WERI-Rb-1 (cell line): ENCODE measurements at regions not wholly inside any gene's neighbourhood (a gene's known extent, or its start where the extent isn't known, plus 50 kb on each side); places are given as distances from the start of the nearest gene placed in this dataset.

Source experiments
- DNase-seq: peaks from one replicate; pipeline ENCODE4 v3.0.0-alpha.2; 2020
- H3K27ac ChIP-seq: fragments of 250-450 bp; sonication (Bioruptor Pico); 2 replicates; pipeline ENCODE4 v1.5.1; 2020; ENCODE audit warnings: mild to moderate bottlenecking, moderate library complexity
- H3K27me3 ChIP-seq: fragments of 250-450 bp; sonication (Bioruptor Pico); 2 replicates; pipeline ENCODE4 v1.5.1; 2021; ENCODE audit warnings: mild to moderate bottlenecking, low read depth, moderate library complexity; ENCODE audit not compliant: insufficient read depth, severe bottlenecking
- H3K36me3 ChIP-seq: fragments of 250-450 bp; sonication (Bioruptor Pico); 2 replicates; pipeline ENCODE4 v1.5.1; 2020; ENCODE audit warnings: mild to moderate bottlenecking, moderate library complexity
- H3K4me3 ChIP-seq: 2 replicates; pipeline ENCODE4 v1.5.1; 2011; ENCODE audit warnings: low read depth, mild to moderate bottlenecking, control low read depth, low read length
- H3K9me3 ChIP-seq: fragments of 250-450 bp; sonication (Bioruptor Pico); 2 replicates; pipeline ENCODE4 v1.5.1; 2021; ENCODE audit warnings: mild to moderate bottlenecking, moderate library complexity; ENCODE audit not compliant: severe bottlenecking
- TF ChIP-seq, protein P1 (sequence below): IDR thresholded peaks from 2 replicates; pipeline ENCODE4 v1.5.1; 2011; ENCODE audit warnings: low read depth, mild to moderate bottlenecking, control low read depth, inconsistent platforms, low read length

DNA sequence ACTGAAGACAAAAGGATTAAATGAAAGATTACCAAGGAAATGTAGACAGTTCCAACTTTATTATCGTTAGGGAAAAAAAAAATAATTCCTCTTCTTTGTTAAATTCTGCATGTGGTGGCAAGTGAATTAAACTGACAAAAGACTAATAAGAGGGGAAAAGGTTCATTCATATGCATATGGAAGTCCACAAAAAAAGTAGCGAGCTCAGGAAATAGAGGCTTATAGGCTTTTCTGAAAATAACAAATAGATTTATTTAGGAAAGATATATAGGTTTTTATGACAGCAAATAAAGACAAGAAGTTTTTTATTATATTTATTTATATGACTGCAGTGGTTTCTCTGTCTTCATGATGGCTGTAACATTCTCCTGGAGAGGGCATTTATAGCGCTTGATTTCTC is 246.0 kb downstream of the NAF1 start:
- no peak for DNase-seq
- no peaks in the 10 kb centered on the region for H3K36me3 ChIP-seq
- TF ChIP-seq, protein P1, sequence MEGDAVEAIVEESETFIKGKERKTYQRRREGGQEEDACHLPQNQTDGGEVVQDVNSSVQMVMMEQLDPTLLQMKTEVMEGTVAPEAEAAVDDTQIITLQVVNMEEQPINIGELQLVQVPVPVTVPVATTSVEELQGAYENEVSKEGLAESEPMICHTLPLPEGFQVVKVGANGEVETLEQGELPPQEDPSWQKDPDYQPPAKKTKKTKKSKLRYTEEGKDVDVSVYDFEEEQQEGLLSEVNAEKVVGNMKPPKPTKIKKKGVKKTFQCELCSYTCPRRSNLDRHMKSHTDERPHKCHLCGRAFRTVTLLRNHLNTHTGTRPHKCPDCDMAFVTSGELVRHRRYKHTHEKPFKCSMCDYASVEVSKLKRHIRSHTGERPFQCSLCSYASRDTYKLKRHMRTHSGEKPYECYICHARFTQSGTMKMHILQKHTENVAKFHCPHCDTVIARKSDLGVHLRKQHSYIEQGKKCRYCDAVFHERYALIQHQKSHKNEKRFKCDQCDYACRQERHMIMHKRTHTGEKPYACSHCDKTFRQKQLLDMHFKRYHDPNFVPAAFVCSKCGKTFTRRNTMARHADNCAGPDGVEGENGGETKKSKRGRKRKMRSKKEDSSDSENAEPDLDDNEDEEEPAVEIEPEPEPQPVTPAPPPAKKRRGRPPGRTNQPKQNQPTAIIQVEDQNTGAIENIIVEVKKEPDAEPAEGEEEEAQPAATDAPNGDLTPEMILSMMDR = no peak
- no peak overlapping the region for H3K27ac ChIP-seq
- H3K4me3 ChIP-seq = no peak overlapping the region
- H3K27me3 ChIP-seq = no peaks in the 10 kb centered on the region
- no peaks in the 10 kb centered on the region for H3K9me3 ChIP-seq

DNA sequence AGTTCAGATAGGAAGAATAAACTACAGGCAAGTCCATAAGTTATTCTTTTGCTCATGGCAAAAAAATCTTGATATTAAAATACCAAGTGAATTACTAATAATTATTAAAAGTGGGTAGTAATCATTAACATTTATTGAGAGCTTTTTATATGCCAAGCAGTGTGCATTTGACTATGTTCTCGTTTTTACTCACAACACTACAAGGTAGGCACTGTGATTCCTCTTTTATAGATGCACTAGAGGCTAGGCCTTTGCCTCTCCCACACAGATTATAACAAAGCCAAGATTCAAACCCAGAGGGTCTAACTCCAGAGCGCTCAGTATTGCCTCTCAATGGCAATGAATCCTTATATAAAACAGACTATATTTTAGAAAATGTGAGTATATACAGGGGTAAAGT is 254.2 kb downstream of the NAF1 start:
- Histone ChIP-seq H3K9me3 (no peaks in the 10 kb centered on the region), H3K27ac (no peak overlapping the region), H3K27me3 (no peaks in the 10 kb centered on the region), H3K4me3 (no peak overlapping the region), H3K36me3 (no peaks in the 10 kb centered on the region)
- no peak for DNase-seq
- TF ChIP-seq, protein P1 = no peak

DNA sequence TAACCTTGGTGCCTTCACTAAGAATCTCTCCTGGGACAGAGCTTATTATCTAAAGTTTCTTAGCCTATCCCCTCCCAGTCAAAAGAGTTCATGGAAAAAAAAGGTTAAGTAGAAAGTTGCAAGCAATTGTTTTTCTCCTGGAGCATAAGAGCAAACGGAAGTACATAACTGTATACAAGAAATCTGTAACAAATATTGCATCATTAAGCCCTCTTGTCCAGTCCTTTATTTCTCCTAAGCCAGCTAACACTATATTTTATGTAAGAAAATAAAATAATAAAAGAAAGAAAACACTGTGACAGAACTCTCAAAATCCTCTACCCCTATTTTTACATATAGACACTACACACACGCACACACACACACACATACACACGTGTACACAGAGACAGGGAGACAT is 255.3 kb downstream of the NAF1 start:
- Histone ChIP-seq H3K27me3 (no peaks in the 10 kb centered on the region), H3K36me3 (no peaks in the 10 kb centered on the region), H3K4me3 (no peak overlapping the region), H3K27ac (no peak overlapping the region), H3K9me3 (no peaks in the 10 kb centered on the region)
- DNase-seq = no peak
- TF ChIP-seq, protein P1 = no peak

DNA sequence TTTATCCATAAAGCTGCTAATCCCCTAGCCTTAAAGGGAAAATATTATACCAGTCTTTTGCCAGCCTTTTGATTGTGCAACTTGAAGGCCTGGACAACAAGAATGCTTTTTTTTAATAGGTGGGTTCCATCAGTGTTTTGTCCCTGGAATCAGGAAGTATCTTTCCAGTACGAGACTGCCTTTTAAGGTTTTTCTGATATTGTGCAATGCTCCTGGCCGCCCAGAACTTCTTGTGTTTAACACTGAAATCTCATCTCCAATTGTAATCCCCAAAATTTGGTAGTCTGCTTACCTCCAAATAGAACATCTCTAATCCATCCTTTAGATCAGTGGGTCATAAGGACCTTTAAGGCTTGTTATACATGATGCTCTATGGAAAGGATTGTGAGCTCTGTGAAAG is 256.7 kb downstream of the NAF1 start:
- no peak overlapping the region for H3K27ac ChIP-seq
- H3K9me3 ChIP-seq = peaks cover 5% of the 10 kb centered on the region
- no peak for DNase-seq
- H3K4me3 ChIP-seq = no peak overlapping the region
- H3K27me3 ChIP-seq = no peaks in the 10 kb centered on the region
- no peaks in the 10 kb centered on the region for H3K36me3 ChIP-seq
- TF ChIP-seq, protein P1 = no peak

DNA sequence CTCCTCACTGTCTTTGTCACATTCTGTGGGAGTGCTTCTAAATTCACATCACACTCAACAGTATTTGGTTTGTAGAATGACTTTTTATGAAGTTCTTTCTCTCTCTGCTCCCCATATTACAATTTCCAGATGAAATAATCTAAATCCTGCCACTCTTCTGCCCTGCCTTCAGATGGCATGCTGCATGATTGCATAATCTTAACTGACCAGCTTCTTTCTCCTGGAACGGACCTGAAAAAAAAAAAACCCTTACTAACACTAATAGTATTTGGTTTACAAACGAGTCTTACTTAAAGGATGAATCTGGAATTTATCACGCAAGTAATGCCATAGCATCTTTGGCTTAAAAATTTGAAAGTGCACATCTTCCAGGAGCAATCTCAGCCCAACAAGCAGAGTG is 272.3 kb downstream of the NAF1 start:
- Histone ChIP-seq H3K27ac (no peak overlapping the region), H3K27me3 (no peaks in the 10 kb centered on the region), H3K4me3 (no peak overlapping the region), H3K9me3 (no peaks in the 10 kb centered on the region), H3K36me3 (no peaks in the 10 kb centered on the region)
- TF ChIP-seq, protein P1 = no peak
- no peak for DNase-seq
